Gastrocnemius medialis (tissue), 4 donors: ENCODE measurements at regions not wholly inside any gene's neighbourhood (a gene's known extent, or its start where the extent isn't known, plus 50 kb on each side); places are given as distances from the start of the nearest gene placed in this dataset.

Source experiments
- POLR2A ChIP-seq, 2 donors: fragments of 450-650 bp; IDR thresholded peaks; one replicate each; pipeline ENCODE4 v1.6.1; 2017; ENCODE audit warnings: antibody characterized with exemption in 2 of 2, mild to moderate bottlenecking in 2 of 2, moderate library complexity in 2 of 2
- TF ChIP-seq, protein P1 (sequence below), 5 experiments: fragments of 450-650 bp in 3 of 5; fragments of 200-600 bp in 2 of 5; sonication (generic) in 2 of 5; IDR thresholded peaks in 4 of 5; conservative IDR thresholded peaks in 1 of 5; 1 replicate in 4 of 5; 2 replicates in 1 of 5; pipeline ENCODE4 v1.5.1; 2016 to 2019; ENCODE audit warnings: antibody characterized with exemption in 5 of 5, mild to moderate bottlenecking in 3 of 5, moderate library complexity in 3 of 5

GRCh38 chr5:25393256-25393655 is 748.5 kb upstream of the CDH10 start:
- TF ChIP-seq, protein P1, sequence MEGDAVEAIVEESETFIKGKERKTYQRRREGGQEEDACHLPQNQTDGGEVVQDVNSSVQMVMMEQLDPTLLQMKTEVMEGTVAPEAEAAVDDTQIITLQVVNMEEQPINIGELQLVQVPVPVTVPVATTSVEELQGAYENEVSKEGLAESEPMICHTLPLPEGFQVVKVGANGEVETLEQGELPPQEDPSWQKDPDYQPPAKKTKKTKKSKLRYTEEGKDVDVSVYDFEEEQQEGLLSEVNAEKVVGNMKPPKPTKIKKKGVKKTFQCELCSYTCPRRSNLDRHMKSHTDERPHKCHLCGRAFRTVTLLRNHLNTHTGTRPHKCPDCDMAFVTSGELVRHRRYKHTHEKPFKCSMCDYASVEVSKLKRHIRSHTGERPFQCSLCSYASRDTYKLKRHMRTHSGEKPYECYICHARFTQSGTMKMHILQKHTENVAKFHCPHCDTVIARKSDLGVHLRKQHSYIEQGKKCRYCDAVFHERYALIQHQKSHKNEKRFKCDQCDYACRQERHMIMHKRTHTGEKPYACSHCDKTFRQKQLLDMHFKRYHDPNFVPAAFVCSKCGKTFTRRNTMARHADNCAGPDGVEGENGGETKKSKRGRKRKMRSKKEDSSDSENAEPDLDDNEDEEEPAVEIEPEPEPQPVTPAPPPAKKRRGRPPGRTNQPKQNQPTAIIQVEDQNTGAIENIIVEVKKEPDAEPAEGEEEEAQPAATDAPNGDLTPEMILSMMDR (IDR thresholded peaks at IDR 0.05 in 4 of 5, conservative IDR thresholded peaks at IDR 0.05 in 1 of 5) = no peak
- TF ChIP-seq POLR2A (IDR thresholded peaks at IDR 0.05) = no peak
